ENCODE measurements at regions not wholly inside any gene's neighbourhood (a gene's known extent, or its start where the extent isn't known, plus 50 kb on each side); places are given as distances from the start of the nearest gene placed in this dataset.

DNA sequence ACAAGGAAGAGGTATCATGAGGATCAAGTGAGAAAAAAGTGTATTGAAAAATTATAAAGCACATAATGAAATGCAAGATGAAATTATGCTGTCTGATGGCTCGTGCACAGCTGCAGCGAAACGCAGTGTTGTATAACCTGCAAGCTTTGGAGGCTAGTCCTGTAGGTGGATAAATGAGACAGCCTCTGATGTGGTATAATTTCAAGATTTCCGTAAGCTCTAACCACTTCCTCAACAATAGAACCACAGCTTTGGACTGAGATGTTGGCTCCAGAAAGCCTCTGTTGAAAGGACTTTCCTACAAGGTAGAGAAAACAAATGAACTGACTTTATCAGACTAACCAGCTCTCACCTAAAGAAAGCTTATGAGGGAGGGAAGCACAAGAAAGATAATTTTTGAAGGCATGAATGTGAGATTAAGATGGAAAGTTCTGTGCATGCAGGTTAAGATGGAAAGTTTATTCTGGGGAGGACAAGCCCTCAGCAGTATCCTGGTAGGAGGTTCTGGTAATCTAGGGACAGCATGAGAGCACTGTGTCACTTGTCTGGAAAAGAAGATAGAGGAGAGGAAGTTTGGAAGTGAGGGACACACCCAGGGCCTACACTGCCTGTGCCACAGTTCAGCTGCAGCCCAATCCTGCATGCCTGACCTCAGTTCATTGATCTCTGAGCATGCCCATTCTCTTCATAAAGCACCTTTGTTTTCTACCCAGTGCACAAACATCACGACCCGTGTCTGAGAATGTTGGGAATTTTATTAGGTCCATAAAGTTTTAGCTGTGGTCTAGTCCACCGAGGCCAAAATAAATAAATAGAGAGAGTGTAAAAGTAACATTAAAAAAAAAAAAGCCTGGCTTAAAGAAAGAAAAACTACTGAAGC is 161.5 kb upstream of the SFRP2 start:
- Histone ChIP-seq H3K27me3 (replicated peaks in 1 of 2; ENCODE audit: control insufficient read depth in 2 of 2, extremely low read depth in 1 of 2, insufficient read depth in 2 of 2, low read length in 1 of 2) (no peaks in the 10 kb centered on the region), H3K36me3 (ENCODE audit: control insufficient read depth in 2 of 2, extremely low read depth in 1 of 2, insufficient read depth in 1 of 2, low read length in 1 of 2) (no peaks in the 10 kb centered on the region), H3K9me3 (no peaks in the 10 kb centered on the region), H3K27ac (ENCODE audit: low read length) (no peak overlapping the region), H3K4me3 (ENCODE audit: control insufficient read depth in 1 of 2, extremely low read depth in 1 of 2, low read length in 1 of 2) (no peak overlapping the region), H3K4me1 (ENCODE audit: control insufficient read depth in 1 of 2, extremely low read depth in 1 of 2, insufficient read depth in 2 of 2, low read length in 2 of 2) (peaks cover 7 to 17% of the 10 kb centered on the region in 2 experiments)
- ATAC-seq (replicated peaks in 1 of 4) = peak; percentile 65 to 97 (median 86)
- POLR2A ChIA-PET = no interaction called here
- peak overlapping the region in 1 of 3 donors; percentile 52 for H3K4me3 Mint-ChIP-seq
- DNase-seq = peak in 17 of 35 experiments; percentile 0 to 49 (median 6)
- peaks cover 25 to 29% (median 25%) of the 10 kb centered on the region in 3 donors for H3K4me1 Mint-ChIP-seq
- peaks cover 0 to 10% of the 10 kb centered on the region in 2 donors for H3K27me3 Mint-ChIP-seq
- H3K36me3 Mint-ChIP-seq = no peaks in the 10 kb centered on the region
- WGBS (ENCODE audit: insufficient coverage) = 0% methylated on average over 3 of the region's 7 CpGs
- H3K9me3 Mint-ChIP-seq = peaks cover 0 to 9% (median 5%) of the 10 kb centered on the region in 3 donors
- peak overlapping the region in 1 of 2 donors; percentile 10 for H3K27ac Mint-ChIP-seq
- CTCF ChIA-PET = no interaction called here

DNA sequence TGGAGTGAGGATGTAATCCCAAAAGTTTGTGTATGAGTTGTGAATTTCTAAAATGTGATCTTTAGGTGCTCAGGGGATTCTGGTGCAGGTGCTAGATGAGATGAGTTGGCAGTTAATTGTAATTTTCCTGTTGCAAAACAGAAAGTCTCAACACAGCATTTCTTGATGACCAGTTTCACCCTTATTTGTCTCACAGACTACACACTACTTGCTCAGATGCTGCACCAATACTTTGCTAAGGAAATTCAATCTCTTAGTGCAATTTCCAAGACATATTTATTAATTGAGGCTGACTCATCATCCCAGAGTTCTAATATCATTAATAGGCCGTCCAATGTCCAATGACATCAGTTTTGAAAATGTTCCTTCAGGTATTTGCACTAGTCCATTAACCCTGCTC is 159.2 kb upstream of the SFRP2 start:
- CTCF ChIA-PET = no interaction called here
- ATAC-seq (replicated peaks in 1 of 4) (no peak), DNase-seq (no peak)
- no peak overlapping the region for H3K27ac ChIP-seq (ENCODE audit: low read length)
- no peaks in the 10 kb centered on the region for H3K27me3 ChIP-seq (replicated peaks in 1 of 2; ENCODE audit: control insufficient read depth in 2 of 2, extremely low read depth in 1 of 2, insufficient read depth in 2 of 2, low read length in 1 of 2)
- no peaks in the 10 kb centered on the region for H3K27me3 Mint-ChIP-seq
- H3K4me3 ChIP-seq (ENCODE audit: control insufficient read depth in 1 of 2, extremely low read depth in 1 of 2, low read length in 1 of 2) = no peak overlapping the region
- no peaks in the 10 kb centered on the region for H3K36me3 Mint-ChIP-seq
- no peak overlapping the region for H3K27ac Mint-ChIP-seq
- POLR2A ChIA-PET = no interaction called here
- WGBS (ENCODE audit: insufficient coverage) = 67% methylated on average over 1 of the region's 1 CpG
- H3K4me3 Mint-ChIP-seq = no peak overlapping the region
- no peaks in the 10 kb centered on the region for H3K36me3 ChIP-seq (ENCODE audit: control insufficient read depth in 2 of 2, extremely low read depth in 1 of 2, insufficient read depth in 1 of 2, low read length in 1 of 2)
- peaks cover 7 to 17% of the 10 kb centered on the region in 2 experiments for H3K4me1 ChIP-seq (ENCODE audit: control insufficient read depth in 1 of 2, extremely low read depth in 1 of 2, insufficient read depth in 2 of 2, low read length in 2 of 2)
- H3K9me3 ChIP-seq = no peaks in the 10 kb centered on the region
- peaks cover 25 to 29% (median 25%) of the 10 kb centered on the region in 3 donors for H3K4me1 Mint-ChIP-seq
- H3K9me3 Mint-ChIP-seq = peaks cover 0 to 13% (median 5%) of the 10 kb centered on the region in 3 donors

DNA sequence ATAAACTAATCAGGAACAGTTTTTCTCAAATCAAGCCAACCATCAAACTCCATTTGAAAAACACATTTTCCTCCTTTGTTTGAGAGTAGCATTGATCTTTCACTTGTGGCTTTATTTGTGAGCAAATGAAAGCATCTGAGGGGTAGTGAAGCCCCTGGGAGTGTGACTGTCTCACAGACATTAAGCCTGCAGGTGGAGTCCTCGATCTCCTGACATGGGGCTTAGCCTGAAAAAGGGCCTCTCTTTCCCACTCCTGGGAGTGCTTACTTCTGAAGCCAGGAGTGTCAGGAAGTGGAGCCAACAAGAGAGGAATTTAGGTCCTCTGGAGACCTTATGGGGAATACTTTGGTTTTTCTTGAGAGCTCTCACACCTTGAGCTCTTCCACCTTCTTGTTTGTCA is 158.2 kb upstream of the SFRP2 start:
- WGBS (ENCODE audit: insufficient coverage) = 83% methylated on average over 1 of the region's 1 CpG
- no peak overlapping the region for H3K27ac ChIP-seq (ENCODE audit: low read length)
- CTCF ChIA-PET = no interaction called here

DNA sequence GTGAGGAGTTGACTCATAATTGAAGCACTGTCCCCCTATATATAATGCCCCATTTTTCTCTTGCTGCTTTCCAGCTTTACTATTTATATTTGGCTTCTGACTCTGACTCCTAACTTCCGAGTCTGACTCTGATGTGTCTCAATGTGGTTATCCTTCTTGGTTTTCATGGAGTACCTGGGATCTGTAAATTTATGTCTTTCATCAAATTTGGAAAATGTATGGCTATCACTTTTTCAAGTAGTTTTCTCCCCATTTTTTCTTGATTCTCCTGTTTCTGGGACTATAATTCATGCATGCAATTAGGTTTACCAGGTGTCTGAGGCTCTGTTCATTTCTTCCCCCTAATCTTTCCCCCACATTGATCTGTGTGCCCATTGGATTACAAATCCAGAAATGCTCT is 156.8 kb upstream of the SFRP2 start:
- no CpG with 5 or more reads among the region's 1 CpG for WGBS (ENCODE audit: insufficient coverage)
- DNase-seq (no peak), ATAC-seq (replicated peaks in 1 of 4) (no peak)
- Histone ChIP-seq H3K4me3 (ENCODE audit: control insufficient read depth in 1 of 2, extremely low read depth in 1 of 2, low read length in 1 of 2) (no peak overlapping the region), H3K4me1 (ENCODE audit: control insufficient read depth in 1 of 2, extremely low read depth in 1 of 2, insufficient read depth in 2 of 2, low read length in 2 of 2) (peaks cover 7 to 14% of the 10 kb centered on the region in 2 experiments), H3K27ac (ENCODE audit: low read length) (no peak overlapping the region), H3K27me3 (replicated peaks in 1 of 2; ENCODE audit: control insufficient read depth in 2 of 2, extremely low read depth in 1 of 2, insufficient read depth in 2 of 2, low read length in 1 of 2) (no peaks in the 10 kb centered on the region), H3K9me3 (no peaks in the 10 kb centered on the region), H3K36me3 (ENCODE audit: control insufficient read depth in 2 of 2, extremely low read depth in 1 of 2, insufficient read depth in 1 of 2, low read length in 1 of 2) (no peaks in the 10 kb centered on the region)
- Mint-ChIP-seq H3K4me1 (peaks cover 20 to 27% (median 24%) of the 10 kb centered on the region in 3 donors), H3K4me3 (no peak overlapping the region), H3K9me3 (peaks cover 0 to 13% (median 5%) of the 10 kb centered on the region in 3 donors), H3K27me3 (peaks cover 0 to 9% of the 10 kb centered on the region in 2 donors), H3K36me3 (no peaks in the 10 kb centered on the region), H3K27ac (no peak overlapping the region)
- ChIA-PET CTCF (no interaction called here), POLR2A (no interaction called here)

More for the DNA sequence above, 158.2 kb upstream of the SFRP2 start:
- Mint-ChIP-seq H3K4me1 (peaks cover 25 to 29% (median 25%) of the 10 kb centered on the region in 3 donors), H3K27me3 (peaks cover 0 to 2% of the 10 kb centered on the region in 2 donors), H3K27ac (no peak overlapping the region), H3K4me3 (no peak overlapping the region), H3K36me3 (no peaks in the 10 kb centered on the region), H3K9me3 (peaks cover 0 to 13% (median 5%) of the 10 kb centered on the region in 3 donors)
- H3K4me3 ChIP-seq (ENCODE audit: control insufficient read depth in 1 of 2, extremely low read depth in 1 of 2, low read length in 1 of 2) = no peak overlapping the region
- H3K4me1 ChIP-seq (ENCODE audit: control insufficient read depth in 1 of 2, extremely low read depth in 1 of 2, insufficient read depth in 2 of 2, low read length in 2 of 2) = peaks cover 7 to 17% of the 10 kb centered on the region in 2 experiments
- POLR2A ChIA-PET = no interaction called here
- H3K27me3 ChIP-seq (replicated peaks in 1 of 2; ENCODE audit: control insufficient read depth in 2 of 2, extremely low read depth in 1 of 2, insufficient read depth in 2 of 2, low read length in 1 of 2) = no peaks in the 10 kb centered on the region
- H3K36me3 ChIP-seq (ENCODE audit: control insufficient read depth in 2 of 2, extremely low read depth in 1 of 2, insufficient read depth in 1 of 2, low read length in 1 of 2) = no peaks in the 10 kb centered on the region
- ATAC-seq (replicated peaks in 1 of 4) (no peak), DNase-seq (no peak)
- H3K9me3 ChIP-seq = no peaks in the 10 kb centered on the region

DNA sequence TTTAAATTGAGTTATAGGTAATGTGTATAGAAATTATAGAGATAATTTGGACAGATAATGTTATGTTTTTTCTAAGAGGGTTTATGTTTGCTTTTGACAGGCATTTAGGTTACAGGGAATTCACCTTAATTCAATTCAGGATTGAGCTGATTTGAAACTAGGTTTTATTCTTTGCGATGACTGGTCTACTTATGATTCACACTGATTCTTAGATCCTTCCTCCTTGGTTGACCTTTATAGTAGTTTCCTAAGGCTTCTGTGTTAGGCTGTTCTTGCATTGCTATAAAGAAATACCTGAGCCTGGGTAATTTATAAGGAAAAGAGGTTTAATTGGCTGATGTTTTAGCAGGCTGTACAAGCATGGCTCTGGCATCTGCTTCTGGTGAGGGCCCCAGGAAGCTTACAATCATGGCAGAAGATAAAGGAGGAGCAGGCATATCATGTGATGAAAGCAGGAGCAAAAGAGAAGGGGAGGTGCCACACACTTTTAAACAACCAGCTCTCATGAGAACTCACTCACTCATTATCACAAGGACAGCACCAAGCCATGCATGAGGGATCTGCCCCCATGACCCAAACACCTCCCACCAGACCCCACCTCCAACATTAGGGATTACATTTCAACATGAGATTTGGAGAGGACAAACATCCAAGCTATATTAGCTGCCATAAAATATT is 155.0 kb upstream of the SFRP2 start:
- Mint-ChIP-seq H3K27ac (no peak overlapping the region), H3K4me1 (peaks cover 4 to 9% (median 6%) of the 10 kb centered on the region in 3 donors), H3K4me3 (no peak overlapping the region), H3K36me3 (no peaks in the 10 kb centered on the region), H3K9me3 (peaks cover 0 to 13% (median 5%) of the 10 kb centered on the region in 3 donors), H3K27me3 (peaks cover 0 to 9% of the 10 kb centered on the region in 2 donors)
- Histone ChIP-seq H3K4me1 (ENCODE audit: control insufficient read depth in 1 of 2, extremely low read depth in 1 of 2, insufficient read depth in 2 of 2, low read length in 2 of 2) (peaks cover 0 to 2% of the 10 kb centered on the region in 2 experiments), H3K4me3 (ENCODE audit: control insufficient read depth in 1 of 2, extremely low read depth in 1 of 2, low read length in 1 of 2) (no peak overlapping the region), H3K27ac (ENCODE audit: low read length) (no peak overlapping the region), H3K9me3 (no peaks in the 10 kb centered on the region), H3K36me3 (ENCODE audit: control insufficient read depth in 2 of 2, extremely low read depth in 1 of 2, insufficient read depth in 1 of 2, low read length in 1 of 2) (no peaks in the 10 kb centered on the region), H3K27me3 (replicated peaks in 1 of 2; ENCODE audit: control insufficient read depth in 2 of 2, extremely low read depth in 1 of 2, insufficient read depth in 2 of 2, low read length in 1 of 2) (no peaks in the 10 kb centered on the region)
- WGBS (ENCODE audit: insufficient coverage) = no CpG with 5 or more reads among the region's 1 CpG
- DNase-seq (no peak), ATAC-seq (replicated peaks in 1 of 4) (no peak)
- CTCF ChIA-PET = no interaction called here
- POLR2A ChIA-PET = no interaction called here

DNA sequence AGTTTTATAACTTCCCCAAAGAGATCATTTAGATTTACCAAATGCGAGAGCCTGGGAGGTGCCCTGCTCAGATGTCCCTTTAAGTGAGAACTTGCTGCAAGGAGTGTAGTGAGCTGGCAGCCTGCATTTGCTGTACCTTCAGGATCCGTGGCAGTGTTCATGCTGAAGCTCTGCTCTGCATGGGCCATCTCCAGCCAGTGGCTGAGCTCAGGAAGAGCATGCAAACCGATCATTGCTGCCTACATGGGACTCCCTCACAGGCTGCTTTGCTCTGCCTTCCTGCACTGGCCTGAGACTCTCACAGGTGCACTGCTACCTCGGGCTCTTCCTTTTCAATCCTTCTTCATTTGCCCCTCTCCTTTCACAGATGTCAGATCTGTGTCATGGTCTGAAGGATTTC is 152.0 kb upstream of the SFRP2 start:
- WGBS (ENCODE audit: insufficient coverage) = 66% methylated on average over 4 of the region's 4 CpGs
- H3K36me3 ChIP-seq (ENCODE audit: control insufficient read depth in 2 of 2, extremely low read depth in 1 of 2, insufficient read depth in 1 of 2, low read length in 1 of 2) = no peaks in the 10 kb centered on the region
- ChIA-PET CTCF (interaction anchor here in 1 of 2 donors (0.8 kb wide), 1 partner anchor 143 kb away, joined by 3 read pairs; no protein-coding TSS in a partner anchor), POLR2A (no interaction called here)
- Mint-ChIP-seq H3K4me3 (no peak overlapping the region), H3K36me3 (no peaks in the 10 kb centered on the region), H3K27ac (no peak overlapping the region), H3K4me1 (peaks cover 0 to 6% (median 0%) of the 10 kb centered on the region in 3 donors), H3K27me3 (peaks cover 4 to 9% of the 10 kb centered on the region in 2 donors), H3K9me3 (peaks cover 0 to 8% (median 4%) of the 10 kb centered on the region in 3 donors)
- DNase-seq = no peak
- no peak for ATAC-seq (replicated peaks in 1 of 4)
- H3K9me3 ChIP-seq = no peaks in the 10 kb centered on the region
- H3K27ac ChIP-seq (ENCODE audit: low read length) = no peak overlapping the region
- no peaks in the 10 kb centered on the region for H3K27me3 ChIP-seq (replicated peaks in 1 of 2; ENCODE audit: control insufficient read depth in 2 of 2, extremely low read depth in 1 of 2, insufficient read depth in 2 of 2, low read length in 1 of 2)
- H3K4me3 ChIP-seq (ENCODE audit: control insufficient read depth in 1 of 2, extremely low read depth in 1 of 2, low read length in 1 of 2) = no peak overlapping the region
- no peaks in the 10 kb centered on the region for H3K4me1 ChIP-seq (ENCODE audit: control insufficient read depth in 1 of 2, extremely low read depth in 1 of 2, insufficient read depth in 2 of 2, low read length in 2 of 2)

Data from T-cell (primary cell).